GM19239 (cell line): ENCODE measurements at regions not wholly inside any gene's neighbourhood (a gene's known extent, or its start where the extent isn't known, plus 50 kb on each side); places are given as distances from the start of the nearest gene placed in this dataset.

Experiments
- DNase-seq: peaks from one replicate; pipeline ENCODE4 v3.0.0; 2011; ENCODE audit warnings: low spot score; ENCODE audit not compliant: insufficient read length
- FAIRE-seq: peaks from 2 replicates; lab custom pipeline; 2011; peaks lifted over from hg19 to GRCh38; lab: Jason Lieb, UNC

GRCh38 chr10:123305671-123306070 is 151.5 kb downstream of the BUB3 start:
- FAIRE-seq (no peak), DNase-seq (no peak)

- FAIRE-seq (no peak), DNase-seq (no peak)
Measured at GRCh38 chr10:123306290-123306689, 152.1 kb downstream of the BUB3 start.

GRCh38 chr10:123309731-123310130 is 155.5 kb downstream of the BUB3 start:
- no peak for DNase-seq
- FAIRE-seq = no peak

GRCh38 chr10:123316776-123317175 is 162.6 kb downstream of the BUB3 start:
- no peak for FAIRE-seq
- DNase-seq = no peak

- FAIRE-seq = no peak
Measured at GRCh38 chr10:123318516-123318915, 164.3 kb downstream of the BUB3 start.

GRCh38 chr10:123320091-123320490 is 165.9 kb downstream of the BUB3 start:
- DNase-seq (no peak), FAIRE-seq (no peak)

More at GRCh38 chr10:123318516-123318915, 164.3 kb downstream of the BUB3 start:
- no peak for DNase-seq

- FAIRE-seq = no peak
Measured at GRCh38 chr10:123323884-123324283, 169.7 kb downstream of the BUB3 start.

GRCh38 chr10:123325663-123326190 is 171.5 kb downstream of the BUB3 start:
- DNase-seq = no peak
- no peak for FAIRE-seq

More at GRCh38 chr10:123323884-123324283, 169.7 kb downstream of the BUB3 start:
- DNase-seq = no peak

- FAIRE-seq (no peak), DNase-seq (no peak)
Measured at GRCh38 chr10:123326674-123327073, 172.5 kb downstream of the BUB3 start.

GRCh38 chr10:123327450-123327849 is 173.2 kb downstream of the BUB3 start:
- FAIRE-seq (peak; percentile 68), DNase-seq (peak; percentile 9)

GRCh38 chr10:123327896-123328295 is 173.7 kb downstream of the BUB3 start:
- DNase-seq (no peak), FAIRE-seq (no peak)

- DNase-seq (no peak), FAIRE-seq (no peak)
Measured at GRCh38 chr10:123331438-123331837, 177.2 kb downstream of the BUB3 start.

GRCh38 chr10:123346581-123346980 is 192.4 kb downstream of the BUB3 start:
- no peak for DNase-seq
- no peak for FAIRE-seq

- no peak for DNase-seq
- no peak for FAIRE-seq
Measured at GRCh38 chr10:123348691-123349572, 194.7 kb downstream of the BUB3 start.

GRCh38 chr10:123351715-123352114 is 197.5 kb downstream of the BUB3 start:
- FAIRE-seq (no peak), DNase-seq (no peak)

GRCh38 chr10:123354521-123354920 is 200.3 kb downstream of the BUB3 start:
- no peak for FAIRE-seq
- no peak for DNase-seq

GRCh38 chr10:123355748-123356481 is 201.7 kb downstream of the BUB3 start:
- DNase-seq = no peak
- no peak for FAIRE-seq

GRCh38 chr10:123356799-123357198 is 202.6 kb downstream of the BUB3 start:
- no peak for FAIRE-seq
- no peak for DNase-seq

GRCh38 chr10:123357421-123357930 is 203.3 kb downstream of the BUB3 start:
- FAIRE-seq (no peak), DNase-seq (no peak)

GRCh38 chr10:123359539-123359938 is 205.3 kb downstream of the BUB3 start:
- DNase-seq (no peak), FAIRE-seq (no peak)

GRCh38 chr10:123361832-123362231 is 207.6 kb downstream of the BUB3 start:
- DNase-seq = no peak
- no peak for FAIRE-seq
